Fibroblast of skin of abdomen (primary cell): ENCODE measurements at regions not wholly inside any gene's neighbourhood (a gene's known extent, or its start where the extent isn't known, plus 50 kb on each side); places are given as distances from the start of the nearest gene placed in this dataset.
"Not testable (repeated sequence)": the region's sequence is repeated elsewhere in the genome, so short reads cannot be mapped to it uniquely, and the experiment has no call there.

Experiments used
- DNase-seq: peaks from one replicate; pipeline ENCODE4 v3.0.0-alpha.2; 2013

DNA sequence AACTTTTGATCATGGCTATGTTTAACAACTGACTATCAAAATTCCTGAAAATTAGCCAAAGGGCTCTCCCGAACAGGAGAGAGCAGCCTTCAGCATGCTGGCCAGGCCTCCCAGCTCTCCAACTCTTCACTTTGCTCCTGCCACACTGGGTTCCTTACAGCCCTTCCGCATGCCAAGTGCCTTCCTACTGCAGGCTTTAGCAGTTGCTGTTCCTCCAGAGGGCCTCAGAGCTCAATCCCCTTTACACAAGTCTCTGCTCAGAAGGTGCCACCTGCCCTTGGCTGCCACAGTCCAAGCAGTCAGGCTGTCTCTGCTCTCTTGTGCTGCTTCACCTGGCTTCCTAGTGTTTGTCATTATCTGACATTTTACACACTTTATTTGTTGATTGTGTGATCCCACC is 553.1 kb upstream of the PPP2R3A start:
- no peak for DNase-seq

GRCh38 chr3:135416182-135416581 is 549.3 kb upstream of the PPP2R3A start:
- no peak for DNase-seq

DNA sequence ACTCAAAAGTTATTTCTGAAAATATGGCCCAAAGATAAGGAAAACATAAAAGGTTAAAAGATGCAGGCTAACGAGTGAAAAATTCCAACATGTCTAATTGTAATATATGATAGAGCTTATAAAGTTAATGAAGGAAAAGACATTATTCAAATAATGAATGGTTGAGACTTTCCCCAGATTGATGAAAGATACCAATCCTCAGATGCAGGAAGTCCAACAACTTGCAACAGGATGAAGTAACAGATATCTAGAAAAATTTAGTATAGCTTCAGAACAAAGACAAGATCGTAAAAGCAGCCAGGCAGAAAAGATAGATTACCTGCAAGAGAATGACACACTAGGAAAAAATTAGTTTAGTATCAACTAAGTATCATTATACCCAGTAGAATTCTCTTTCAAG is 546.4 kb upstream of the PPP2R3A start:
- DNase-seq = no peak

DNA sequence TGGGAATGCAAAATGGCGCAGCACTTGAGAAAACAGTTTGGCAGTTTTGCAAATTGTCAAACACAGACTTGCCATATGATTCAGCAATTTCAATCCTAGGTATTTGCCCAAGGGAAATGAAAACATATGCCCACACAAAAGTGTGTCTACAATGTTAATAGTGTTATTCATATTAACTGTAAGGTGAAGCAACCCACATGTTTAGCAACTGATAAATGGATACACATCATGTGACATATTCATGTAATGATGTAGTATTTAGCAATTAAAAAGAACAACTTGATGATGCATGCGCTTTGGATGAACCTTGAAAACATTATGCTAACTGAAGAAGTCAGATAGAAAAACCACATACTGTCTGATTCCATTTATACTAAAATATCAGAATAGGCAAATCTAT is 539.0 kb upstream of the PPP2R3A start:
- DNase-seq = no peak

DNA sequence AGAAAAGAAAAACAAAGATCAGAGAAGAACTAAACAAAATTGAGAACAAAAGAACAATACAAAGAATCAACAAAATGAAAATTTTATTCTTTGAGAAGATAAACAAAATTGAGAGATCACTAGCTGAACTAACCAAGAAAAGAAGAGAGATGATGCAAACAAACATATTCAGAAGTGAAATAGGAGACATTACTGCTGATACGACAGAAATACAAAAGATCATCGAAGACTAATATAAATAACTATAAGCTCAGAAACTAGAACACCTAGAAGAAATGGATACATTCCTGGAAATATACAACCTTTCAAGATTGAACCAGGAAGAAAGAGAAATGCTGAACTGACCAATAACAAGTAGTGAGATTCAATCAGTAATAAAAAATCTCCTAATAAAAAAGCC is 533.1 kb upstream of the PPP2R3A start:
- DNase-seq = no peak

DNA sequence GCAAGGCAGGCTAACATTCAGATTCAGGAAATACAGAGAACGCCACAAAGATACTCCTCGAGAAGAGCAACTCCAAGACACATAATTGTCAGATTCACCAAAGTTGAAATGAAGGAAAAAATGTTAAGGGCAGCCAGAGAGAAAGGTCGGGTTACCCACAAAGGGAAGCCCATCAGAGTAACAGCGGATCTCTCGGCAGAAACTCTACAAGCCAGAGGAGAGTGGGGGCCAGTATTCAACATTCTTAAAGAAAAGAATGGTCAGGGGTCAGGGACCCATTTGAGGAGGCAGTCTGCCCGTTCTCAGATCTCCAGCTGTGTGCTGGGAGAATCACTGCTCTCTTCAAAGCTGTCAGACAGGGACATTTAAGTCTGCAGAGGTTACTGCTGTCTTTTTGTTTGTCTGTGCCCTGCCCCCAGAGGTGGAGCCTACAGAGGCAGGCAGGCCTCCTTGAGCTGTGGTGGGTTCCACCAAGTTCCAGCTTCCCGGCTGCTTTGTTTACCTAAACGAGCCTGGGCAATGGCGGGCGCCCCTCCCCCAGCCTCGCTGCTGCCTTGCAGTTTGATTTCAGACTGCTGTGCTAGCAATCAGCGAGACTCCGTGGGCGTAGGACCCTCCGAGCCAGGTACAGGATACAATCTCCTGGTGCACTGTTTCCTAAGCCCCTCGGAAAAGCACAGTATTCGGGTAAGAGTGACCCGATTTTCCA is 526.5 kb upstream of the PPP2R3A start:
- not testable (repeated sequence) for DNase-seq

- not testable (repeated sequence) for DNase-seq
Measured at GRCh38 chr3:135439632-135440031, 525.9 kb upstream of the PPP2R3A start.

DNA sequence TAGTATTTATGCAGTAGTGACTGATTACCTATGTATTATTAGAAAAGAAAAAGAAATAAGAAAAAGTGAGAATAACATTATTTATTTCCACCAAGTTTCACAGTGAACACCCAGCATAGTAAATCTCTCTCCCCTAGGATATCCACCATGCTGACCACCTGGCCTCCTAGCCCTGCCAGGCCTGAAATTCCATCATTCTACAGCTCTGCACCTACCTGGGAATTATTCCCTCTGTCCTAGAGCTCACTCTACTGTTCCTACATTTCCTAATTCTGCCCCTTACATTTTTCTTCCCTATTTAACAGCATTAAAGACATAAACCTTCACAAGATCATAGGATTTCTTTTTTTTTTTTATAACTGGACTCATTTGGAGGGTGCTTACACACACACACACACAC is 525.3 kb upstream of the PPP2R3A start:
- DNase-seq = no peak

DNA sequence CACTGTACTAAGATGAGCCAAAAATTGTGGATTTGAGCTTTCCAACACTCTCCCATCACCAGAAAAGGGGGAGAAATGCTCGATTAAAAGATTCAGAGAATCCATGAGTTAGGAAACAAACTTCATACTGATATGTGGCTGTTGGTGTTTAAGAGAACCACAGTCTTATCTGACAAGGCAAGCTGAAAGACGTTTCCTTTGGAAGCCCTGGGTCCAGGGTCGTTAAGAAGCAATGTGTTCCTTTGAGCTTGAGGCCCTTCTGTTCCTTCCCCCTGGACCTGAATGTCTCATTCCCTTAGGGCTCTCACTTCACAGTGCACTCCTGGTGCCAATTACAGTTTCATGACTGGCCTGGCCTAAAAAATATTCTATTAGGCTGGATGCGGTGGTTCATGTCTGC is 524.8 kb upstream of the PPP2R3A start:
- DNase-seq = no peak

- DNase-seq = no peak
Measured at GRCh38 chr3:135444058-135444457, 521.5 kb upstream of the PPP2R3A start.

- DNase-seq = no peak
Measured at GRCh38 chr3:135447483-135447882, 518.0 kb upstream of the PPP2R3A start.

- DNase-seq = no peak
Measured at GRCh38 chr3:135448520-135448919, 517.0 kb upstream of the PPP2R3A start.

DNA sequence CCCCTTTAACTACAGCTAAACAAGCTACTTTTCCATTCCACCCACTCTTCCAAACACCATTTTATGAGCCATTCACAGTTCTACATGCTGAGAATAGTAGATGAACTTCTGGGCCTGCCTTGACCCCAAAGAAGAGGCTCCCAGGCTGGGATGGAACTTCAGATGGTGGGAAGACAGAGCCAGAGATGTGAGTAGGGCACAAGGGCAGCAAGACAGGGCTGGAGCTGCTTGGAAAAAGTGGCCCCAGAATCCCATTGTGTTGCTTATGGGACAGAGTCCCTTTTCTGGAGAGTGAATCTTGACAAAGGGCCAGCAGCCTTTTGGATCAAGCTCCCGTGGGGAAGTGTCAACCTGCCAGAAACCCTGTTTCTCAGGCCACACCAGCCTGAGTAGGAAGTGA is 516.5 kb upstream of the PPP2R3A start:
- no peak for DNase-seq

GRCh38 chr3:135451037-135451785 is 514.3 kb upstream of the PPP2R3A start:
- no peak for DNase-seq

DNA sequence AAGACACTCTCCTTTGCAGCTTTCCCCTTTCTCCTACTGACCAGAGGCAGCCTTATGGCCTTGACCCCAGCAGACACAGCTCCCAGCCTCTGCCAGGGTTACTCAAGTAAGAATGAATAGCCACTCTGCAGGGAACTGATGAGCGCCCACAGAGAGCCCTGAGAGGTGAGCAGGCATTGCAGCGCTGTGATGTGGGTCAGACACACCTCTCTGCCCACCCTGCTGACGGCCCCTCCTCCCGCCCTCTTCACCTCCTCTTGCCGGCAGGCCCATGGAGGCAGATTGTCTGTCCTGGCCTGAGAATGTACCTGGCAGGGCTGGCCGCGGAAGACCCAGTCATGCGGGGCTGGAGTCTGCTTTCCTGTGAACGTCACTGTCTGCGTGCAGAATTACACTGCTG is 512.6 kb upstream of the PPP2R3A start:
- no peak for DNase-seq

GRCh38 chr3:135453326-135453725 is 512.2 kb upstream of the PPP2R3A start:
- no peak for DNase-seq

- no peak for DNase-seq
Measured at GRCh38 chr3:135454890-135455289, 510.6 kb upstream of the PPP2R3A start.

- no peak for DNase-seq
Measured at GRCh38 chr3:135456108-135456790, 509.3 kb upstream of the PPP2R3A start.

DNA sequence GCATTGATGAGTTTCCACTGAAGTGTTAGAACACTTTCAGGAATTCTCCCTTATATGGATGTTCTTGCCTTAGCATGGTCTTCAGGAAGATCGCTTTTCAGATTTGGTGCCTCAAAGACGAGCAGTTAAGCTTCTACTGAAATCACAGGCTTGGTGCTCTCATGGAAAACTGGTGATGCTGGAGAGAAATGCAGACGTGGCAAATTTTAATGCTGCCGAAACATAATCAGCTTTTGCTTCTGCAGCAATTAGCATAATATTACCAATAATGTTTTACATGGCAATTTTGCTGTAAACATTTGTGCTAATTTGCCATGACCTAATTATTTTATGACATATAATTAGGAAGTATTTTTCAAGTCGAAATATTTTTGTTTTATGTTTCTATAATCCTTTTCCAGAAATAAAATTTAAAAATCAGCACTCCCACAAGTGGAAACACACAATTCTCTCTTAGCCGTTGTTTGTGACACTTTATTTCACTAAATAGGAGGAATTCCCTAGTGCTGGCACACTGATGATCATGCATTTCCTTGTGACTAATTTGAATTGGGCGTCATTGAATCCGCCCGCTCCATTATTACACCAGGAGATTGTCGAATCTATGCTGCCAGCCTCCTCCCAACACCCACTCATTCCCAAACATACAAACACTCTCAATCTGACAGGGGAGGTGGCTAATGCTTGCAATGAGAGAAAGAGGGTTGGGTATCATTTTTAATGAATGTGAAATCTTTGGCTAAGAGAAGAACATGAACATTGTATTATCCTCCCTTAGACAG is 506.8 kb upstream of the PPP2R3A start:
- DNase-seq = no peak

DNA sequence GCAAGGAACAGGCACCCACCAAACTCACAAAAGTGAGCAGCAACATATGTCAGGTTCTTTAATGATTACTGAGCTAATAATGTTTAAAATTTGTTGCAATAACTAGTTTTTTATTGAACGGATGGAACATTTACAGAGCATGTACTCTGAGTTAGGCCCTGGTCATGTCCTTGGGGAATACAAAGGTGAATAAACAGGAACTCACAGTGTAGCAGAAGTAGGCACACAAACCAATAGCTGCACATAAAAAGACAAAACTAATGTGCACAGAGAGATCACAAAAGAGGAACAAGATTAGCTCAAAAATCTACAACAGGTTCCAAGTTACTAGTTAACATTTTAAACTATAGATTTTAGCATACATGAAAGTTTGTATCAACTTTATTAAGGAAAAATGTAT is 505.3 kb upstream of the PPP2R3A start:
- no peak for DNase-seq

DNA sequence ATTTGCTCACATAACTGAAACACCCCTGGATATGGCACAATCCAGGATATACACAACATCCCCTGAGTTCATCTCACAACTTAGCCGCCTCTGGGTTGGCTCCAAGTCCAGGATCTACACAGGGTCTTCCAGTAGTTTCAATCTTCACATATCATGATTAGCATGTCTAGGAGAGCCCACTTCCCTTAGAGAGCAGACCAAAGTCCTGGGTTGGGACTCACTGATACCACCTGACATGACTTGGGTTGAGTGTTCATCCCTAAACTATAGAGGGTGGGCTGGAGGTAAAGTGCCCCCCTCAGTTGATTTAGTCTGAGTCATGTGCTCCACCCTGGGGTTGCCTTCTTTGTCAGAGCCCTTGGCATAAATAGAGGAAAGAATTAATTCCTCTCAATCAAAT is 493.6 kb upstream of the PPP2R3A start:
- no peak for DNase-seq

- no peak for DNase-seq
Measured at GRCh38 chr3:135473449-135473848, 492.1 kb upstream of the PPP2R3A start.

GRCh38 chr3:135487261-135487660 is 478.3 kb upstream of the PPP2R3A start:
- no peak for DNase-seq
